HEK293T (cell line): ENCODE measurements at regions not wholly inside any gene's neighbourhood (a gene's known extent, or its start where the extent isn't known, plus 50 kb on each side); places are given as distances from the start of the nearest gene placed in this dataset.

ENCODE experiments used
- CTBP1 ChIP-seq: fragments of 450-650 bp; IDR thresholded peaks from 2 replicates; pipeline ENCODE4 v1.6.1; 2016; ENCODE audit warnings: borderline replicate concordance
- FOXA1 ChIP-seq: fragments of 450-650 bp; IDR thresholded peaks from 2 replicates; pipeline ENCODE4 v1.6.1; 2016; ENCODE audit warnings: mild to moderate bottlenecking
- FOXM1 ChIP-seq: fragments of 450-650 bp; IDR thresholded peaks from 2 replicates; pipeline ENCODE4 v1.6.1; 2017; ENCODE audit warnings: mild to moderate bottlenecking, borderline replicate concordance
- SP1 ChIP-seq: fragments of 450-650 bp; IDR thresholded peaks from 2 replicates; pipeline ENCODE4 v1.6.1; 2017
- SUZ12 ChIP-seq: fragments of 450-650 bp; IDR thresholded peaks from 2 replicates; pipeline ENCODE4 v1.6.1; 2016; ENCODE audit warnings: mild to moderate bottlenecking

DNA sequence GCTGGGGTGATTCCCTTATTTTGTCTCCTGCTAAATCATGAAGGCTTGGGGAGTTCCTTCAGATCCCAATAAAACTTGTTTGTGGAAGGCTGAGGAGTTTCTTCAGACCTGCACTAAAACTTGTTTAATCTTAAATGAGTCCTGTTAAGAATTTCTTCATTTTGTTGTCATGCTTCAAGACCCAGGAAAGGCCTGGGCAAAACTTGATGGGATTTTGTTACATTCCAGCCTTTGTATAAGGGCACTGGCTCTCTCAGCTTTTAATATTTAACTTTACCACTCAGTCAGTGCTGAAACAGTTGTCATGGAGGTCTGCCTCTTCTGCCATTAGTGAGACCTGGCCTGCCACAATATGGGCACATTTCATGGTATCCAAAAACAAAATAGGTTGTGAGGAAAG is 699.0 kb downstream of the ETS1 start:
- TF ChIP-seq FOXA1 (no peak), FOXM1 (no peak), SUZ12 (no peak), SP1 (no peak), CTBP1 (no peak)
